BJ (cell line): ENCODE measurements at regions not wholly inside any gene's neighbourhood (a gene's known extent, or its start where the extent isn't known, plus 50 kb on each side); places are given as distances from the start of the nearest gene placed in this dataset.

Experiments
- CTCF ChIA-PET: fragments of 350-600 bp; formaldehyde crosslinking; extraction: SDS; loops from one replicate; lab custom pipeline; 2021; ENCODE audit warnings: antibody characterized with exemption, inconsistent platforms; lab: Yijun Ruan, JAX
- POLR2A ChIA-PET: fragments of 300-600 bp; sonication (Branson Sonifier 250); formaldehyde crosslinking; extraction: SDS; loops from one replicate; lab custom pipeline; 2021; ENCODE audit warnings: antibody characterized with exemption; lab: Charles Lee
- DNase-seq: peaks from one replicate; pipeline ENCODE4 v3.0.0-alpha.2; 2011; ENCODE audit warnings: low read depth
- H3K27me3 ChIP-seq: 2 replicates; pipeline ENCODE4 v1.6.0; 2011; ENCODE audit warnings: low read length; ENCODE audit not compliant: control insufficient read depth, insufficient read depth
- H3K36me3 ChIP-seq: 2 replicates; pipeline ENCODE4 v1.5.1; 2011; ENCODE audit warnings: low read length; ENCODE audit not compliant: control insufficient read depth, insufficient read depth
- H3K4me3 ChIP-seq: 2 replicates; pipeline ENCODE4 v1.5.1; 2011; ENCODE audit warnings: low read depth, mild to moderate bottlenecking, control low read depth, low read length
- TF ChIP-seq, protein P1 (sequence below): IDR thresholded peaks from 2 replicates; pipeline ENCODE4 v1.5.1; 2011; ENCODE audit warnings: low read depth, mild to moderate bottlenecking, control low read depth, inconsistent platforms, low read length, moderate library complexity; ENCODE audit not compliant: insufficient read depth

DNA sequence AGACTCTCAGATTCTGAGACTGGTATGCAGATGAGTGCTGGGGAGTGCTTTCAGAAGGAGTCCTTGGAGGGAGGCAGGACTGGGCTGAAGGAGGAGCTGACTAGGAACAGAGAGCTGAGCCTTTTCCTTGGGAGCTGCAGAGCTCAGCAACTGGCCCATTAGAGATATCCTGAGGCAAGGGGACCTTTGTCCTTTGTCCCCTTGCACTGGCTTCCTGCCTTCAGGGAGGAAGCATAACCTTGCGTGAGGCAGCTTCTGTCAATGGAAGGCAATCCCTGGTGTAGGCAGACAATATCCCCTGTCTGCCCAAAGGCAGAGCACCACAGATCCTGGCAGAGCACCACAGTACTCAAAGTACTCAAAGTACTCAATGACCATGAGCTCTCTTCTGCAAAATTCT lies 375.3 kb downstream of the HRH4 start:
- CTCF ChIA-PET = interaction anchor here (1.1 to 1.2 kb wide), 2 partner anchors 8 to 33 kb away, joined by 3 read pairs; no protein-coding TSS in a partner anchor
- Histone ChIP-seq H3K4me3 (no peak overlapping the region), H3K36me3 (no peaks in the 10 kb centered on the region), H3K27me3 (peaks cover 6% of the 10 kb centered on the region)
- TF ChIP-seq, protein P1, sequence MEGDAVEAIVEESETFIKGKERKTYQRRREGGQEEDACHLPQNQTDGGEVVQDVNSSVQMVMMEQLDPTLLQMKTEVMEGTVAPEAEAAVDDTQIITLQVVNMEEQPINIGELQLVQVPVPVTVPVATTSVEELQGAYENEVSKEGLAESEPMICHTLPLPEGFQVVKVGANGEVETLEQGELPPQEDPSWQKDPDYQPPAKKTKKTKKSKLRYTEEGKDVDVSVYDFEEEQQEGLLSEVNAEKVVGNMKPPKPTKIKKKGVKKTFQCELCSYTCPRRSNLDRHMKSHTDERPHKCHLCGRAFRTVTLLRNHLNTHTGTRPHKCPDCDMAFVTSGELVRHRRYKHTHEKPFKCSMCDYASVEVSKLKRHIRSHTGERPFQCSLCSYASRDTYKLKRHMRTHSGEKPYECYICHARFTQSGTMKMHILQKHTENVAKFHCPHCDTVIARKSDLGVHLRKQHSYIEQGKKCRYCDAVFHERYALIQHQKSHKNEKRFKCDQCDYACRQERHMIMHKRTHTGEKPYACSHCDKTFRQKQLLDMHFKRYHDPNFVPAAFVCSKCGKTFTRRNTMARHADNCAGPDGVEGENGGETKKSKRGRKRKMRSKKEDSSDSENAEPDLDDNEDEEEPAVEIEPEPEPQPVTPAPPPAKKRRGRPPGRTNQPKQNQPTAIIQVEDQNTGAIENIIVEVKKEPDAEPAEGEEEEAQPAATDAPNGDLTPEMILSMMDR = no peak
- DNase-seq = no peak
- POLR2A ChIA-PET = no interaction called here

DNA sequence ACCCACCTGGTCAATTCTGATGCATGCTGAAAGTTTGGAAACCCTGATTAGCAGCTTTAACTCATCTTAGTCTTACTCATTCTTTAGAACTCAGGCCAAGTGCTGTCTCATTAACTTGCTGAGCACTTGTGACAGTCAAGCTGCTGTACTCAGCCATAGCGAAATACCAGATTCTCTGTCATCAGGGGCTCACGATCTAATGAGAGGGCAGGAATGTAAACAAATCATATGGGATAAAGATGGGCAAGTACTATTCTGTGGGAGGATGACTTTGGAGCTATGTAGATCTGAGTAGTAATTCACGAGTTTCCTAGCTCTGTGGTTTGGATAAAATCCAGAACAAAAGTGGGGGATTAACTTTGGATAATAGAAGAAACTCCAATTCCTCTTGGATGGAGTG lies 376.6 kb downstream of the HRH4 start:
- peaks cover 4% of the 10 kb centered on the region for H3K27me3 ChIP-seq
- no peak overlapping the region for H3K4me3 ChIP-seq
- TF ChIP-seq, protein P1 = no peak
- H3K36me3 ChIP-seq = no peaks in the 10 kb centered on the region
- CTCF ChIA-PET = interaction anchor here (1.3 kb wide), 1 partner anchor 9 kb away, joined by 5 read pairs; no protein-coding TSS in a partner anchor
- POLR2A ChIA-PET = interaction anchor here (0.7 to 1.0 kb wide), 2 partner anchors 27 to 39 kb away, joined by 3 to 4 read pairs; no protein-coding TSS in a partner anchor
- peak; percentile 96 for DNase-seq

DNA sequence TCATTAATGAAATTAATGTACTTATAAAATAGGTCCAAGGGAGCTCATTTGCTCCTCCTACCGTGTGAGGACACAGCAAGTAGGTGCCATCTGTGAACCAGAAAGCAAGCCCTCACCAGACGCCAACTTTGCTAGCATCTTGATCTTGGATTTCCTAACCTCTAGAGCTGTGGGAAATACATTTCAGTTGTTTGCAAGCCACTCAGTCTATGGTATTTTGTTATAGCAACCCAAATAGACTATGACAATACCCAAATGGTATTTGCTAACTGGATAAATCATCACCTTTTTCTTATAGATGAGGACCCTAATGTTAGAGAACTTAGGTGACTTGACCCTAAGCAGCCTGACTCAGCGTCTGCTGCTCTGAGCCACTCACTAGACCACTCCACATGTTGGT lies 379.6 kb downstream of the HRH4 start:
- Histone ChIP-seq H3K27me3 (peaks cover 5% of the 10 kb centered on the region), H3K36me3 (no peaks in the 10 kb centered on the region), H3K4me3 (no peak overlapping the region)
- DNase-seq = no peak
- ChIA-PET POLR2A (no interaction called here), CTCF (no interaction called here)
- TF ChIP-seq, protein P1 = no peak

DNA sequence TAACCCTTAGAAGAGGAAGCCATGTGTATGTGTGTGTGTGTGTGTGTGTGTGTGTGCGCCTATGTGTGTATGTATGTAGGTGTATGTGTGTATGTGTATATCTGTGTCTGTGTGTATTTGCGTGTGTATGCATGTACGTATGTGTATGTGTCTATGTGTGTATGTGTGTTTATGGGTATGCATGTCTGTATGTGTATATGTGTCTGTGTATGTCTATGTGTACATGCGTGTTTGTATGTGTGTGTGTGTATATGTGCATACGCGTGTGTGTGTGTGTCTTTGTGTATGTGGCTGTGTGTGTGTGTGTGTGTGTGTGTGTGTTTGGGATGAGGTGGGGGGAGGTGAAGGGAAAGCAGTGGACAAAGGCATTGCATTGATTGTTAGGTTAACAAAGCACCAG lies 380.2 kb downstream of the HRH4 start:
- H3K4me3 ChIP-seq = no peak overlapping the region
- no peaks in the 10 kb centered on the region for H3K36me3 ChIP-seq
- POLR2A ChIA-PET = no interaction called here
- DNase-seq = no peak
- CTCF ChIA-PET = no interaction called here
- peaks cover 7% of the 10 kb centered on the region for H3K27me3 ChIP-seq
- TF ChIP-seq, protein P1 = no peak

DNA sequence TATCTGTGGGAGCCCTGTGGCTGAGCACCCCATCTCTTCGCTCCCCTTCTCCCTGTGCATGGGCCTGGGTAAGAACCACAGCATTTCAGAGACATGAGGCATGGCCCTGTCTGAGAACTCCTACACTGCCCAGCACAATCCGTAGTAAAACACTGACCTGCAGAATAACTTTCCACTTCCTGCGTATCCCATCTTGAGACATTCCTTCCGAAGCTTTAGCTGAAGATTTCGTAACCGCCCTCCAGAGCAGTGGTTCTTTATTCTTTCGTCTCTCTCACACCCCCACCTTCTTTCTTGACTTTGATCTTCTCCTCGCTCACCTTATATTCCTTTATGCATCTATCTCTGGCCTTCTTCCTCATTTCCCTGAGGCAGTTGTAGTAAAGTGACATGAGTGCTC lies 381.1 kb downstream of the HRH4 start:
- TF ChIP-seq, protein P1 = no peak
- no peak overlapping the region for H3K4me3 ChIP-seq
- ChIA-PET POLR2A (no interaction called here), CTCF (no interaction called here)
- peaks cover 7% of the 10 kb centered on the region for H3K27me3 ChIP-seq
- no peaks in the 10 kb centered on the region for H3K36me3 ChIP-seq
- no peak for DNase-seq
